Renal pelvis (tissue), 1 donor: ENCODE measurements at regions not wholly inside any gene's neighbourhood (a gene's known extent, or its start where the extent isn't known, plus 50 kb on each side); places are given as distances from the start of the nearest gene placed in this dataset.

Experiments
- DNase-seq: peaks from one replicate; pipeline ENCODE4 v3.0.0-alpha.2; 2013

DNA sequence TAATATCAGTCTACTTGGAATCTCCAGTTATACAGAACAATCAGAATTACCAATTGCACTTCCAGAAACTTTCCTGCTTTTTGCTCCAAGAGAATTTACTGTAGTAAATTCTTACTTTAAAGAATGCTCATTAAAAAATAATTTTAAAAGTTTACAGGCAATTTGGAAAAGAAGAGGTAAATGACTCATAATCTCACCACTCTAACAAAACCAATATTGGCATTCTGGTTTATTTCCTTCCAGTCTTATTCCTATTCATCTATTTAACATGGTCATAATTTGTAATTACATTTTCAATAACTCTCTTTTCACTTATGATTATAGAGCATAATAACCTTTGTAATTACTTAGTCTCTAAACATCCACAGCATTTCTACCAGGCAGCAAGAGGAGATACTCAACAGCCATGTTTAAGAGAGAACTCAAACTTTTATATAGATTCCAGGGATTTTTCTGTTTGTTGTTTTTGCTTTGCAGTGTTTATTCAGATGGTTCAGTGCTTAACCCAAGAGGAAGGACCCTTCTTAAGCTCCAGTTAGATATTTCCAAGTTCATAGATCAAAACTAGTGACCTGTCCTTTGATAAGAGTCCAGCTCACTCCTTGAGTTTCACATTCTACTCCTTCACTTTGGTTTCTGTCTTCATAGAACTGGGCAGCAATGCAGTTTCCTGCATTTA is 464.7 kb downstream of the TXNL1 start:
- DNase-seq: no peak

GRCh38 chr18:56172527-56172926 is 465.9 kb downstream of the TXNL1 start:
- no peak for DNase-seq

DNA sequence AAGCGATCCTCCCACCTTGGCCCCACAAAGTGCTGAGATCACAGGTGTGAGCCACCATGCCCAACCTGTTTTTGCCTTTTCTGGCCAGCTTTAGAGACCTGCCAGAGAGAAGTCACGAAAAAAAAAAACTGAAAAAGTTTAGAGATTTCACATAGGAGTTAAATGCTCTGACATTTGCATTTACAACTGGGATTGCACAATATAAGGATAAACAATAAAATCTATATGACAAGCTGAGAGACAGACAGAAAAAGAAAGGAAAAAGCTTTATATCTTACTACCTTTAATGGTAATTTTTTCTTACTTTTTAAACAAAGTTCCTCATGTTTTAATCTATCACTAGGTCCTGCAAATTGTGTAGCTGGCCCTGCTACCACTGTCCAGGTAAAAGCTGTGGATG is 466.5 kb downstream of the TXNL1 start:
- DNase-seq: no peak

DNA sequence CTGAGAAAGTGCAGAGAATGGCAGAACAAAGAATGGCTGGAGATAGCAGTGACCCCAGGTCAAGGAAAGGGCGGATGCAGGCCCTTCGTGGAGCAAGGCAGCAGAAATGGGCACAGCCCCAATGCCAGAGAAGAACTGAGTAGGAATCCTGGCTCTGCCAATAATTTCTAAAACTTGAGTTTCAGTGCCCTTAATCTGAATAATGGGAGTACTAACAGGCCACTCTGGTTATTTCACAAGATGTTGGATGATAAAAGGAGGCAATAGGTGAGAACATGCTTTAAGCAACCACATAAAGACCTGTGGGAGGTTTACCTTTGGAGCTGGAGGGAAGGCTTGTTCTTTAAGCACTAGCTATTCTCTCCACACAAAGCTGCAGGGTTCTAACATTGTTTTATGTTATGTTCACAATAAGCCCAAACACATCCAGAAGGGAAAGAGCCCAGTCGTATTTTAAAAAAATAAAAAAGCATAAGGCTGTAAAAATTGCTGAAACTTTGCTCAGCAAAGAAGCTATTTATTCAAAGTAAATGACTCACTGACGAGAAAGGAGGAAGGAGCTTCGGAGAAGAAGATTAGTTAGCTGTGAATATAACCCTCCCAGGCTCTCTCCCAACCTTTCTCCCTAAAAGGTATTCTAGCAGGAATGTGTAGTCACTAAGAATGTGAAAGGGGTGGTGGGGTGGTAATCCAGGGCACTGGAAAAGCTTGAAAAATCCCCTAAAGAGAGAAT is 470.2 kb downstream of the TXNL1 start:
- no peak for DNase-seq

GRCh38 chr18:56167366-56167765 is 471.0 kb downstream of the TXNL1 start:
- DNase-seq: no peak

DNA sequence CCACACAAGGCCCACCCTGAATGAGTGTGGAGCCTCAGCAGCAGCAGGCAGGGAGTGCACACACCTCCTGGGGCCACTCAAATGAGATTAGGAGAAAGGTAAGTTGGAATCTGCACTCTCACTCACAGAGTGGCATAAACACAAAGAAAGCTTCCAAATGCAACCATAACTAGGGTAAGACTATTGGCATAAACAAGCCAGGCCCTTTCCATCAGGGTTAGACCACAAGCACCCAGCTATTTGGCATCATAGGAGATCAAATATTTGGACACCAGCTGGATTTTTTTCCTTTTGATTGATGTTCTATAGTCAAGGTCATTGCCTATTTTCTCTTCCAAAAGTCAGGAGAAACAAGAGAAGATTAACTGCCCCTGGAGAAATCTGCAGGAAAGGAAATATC is 471.5 kb downstream of the TXNL1 start:
- DNase-seq: no peak

DNA sequence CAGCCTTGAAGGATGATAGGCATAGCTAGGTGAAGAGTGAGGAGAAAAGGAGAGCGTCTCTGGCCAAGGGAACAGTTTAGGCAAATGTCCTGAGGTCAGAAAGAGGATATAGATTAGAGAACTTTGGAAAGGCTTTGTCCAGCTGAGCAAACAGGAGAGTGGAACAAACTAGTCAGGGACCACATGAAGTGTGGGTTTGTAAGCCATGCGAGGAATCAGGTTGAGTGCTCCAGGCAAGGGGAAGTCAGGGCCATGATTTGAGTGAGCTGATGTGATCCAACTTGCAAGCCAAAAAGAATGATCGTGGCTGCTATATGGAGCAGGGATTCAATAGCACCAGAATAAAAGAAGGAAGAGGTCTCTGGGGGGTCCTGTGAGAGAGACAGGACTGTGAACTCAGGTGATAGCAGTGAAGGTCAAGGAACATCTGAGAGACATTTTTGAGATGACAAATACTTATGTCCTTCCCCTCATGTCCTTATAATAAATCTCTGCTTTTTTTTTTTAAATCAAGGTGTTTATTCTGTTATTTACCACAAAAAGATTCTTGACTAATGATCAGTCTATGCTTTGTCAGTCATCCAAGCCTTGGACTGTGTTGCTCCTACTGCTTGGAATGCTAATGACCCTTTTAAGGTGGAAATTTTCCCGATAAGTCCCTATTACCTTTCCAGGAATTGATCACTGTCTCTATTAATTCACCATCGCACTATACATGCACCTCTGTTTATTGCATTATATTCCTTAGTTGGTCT is 472.6 kb downstream of the TXNL1 start:
- no peak for DNase-seq

GRCh38 chr18:56162311-56163265 is 475.8 kb downstream of the TXNL1 start:
- peak; percentile 39 for DNase-seq

DNA sequence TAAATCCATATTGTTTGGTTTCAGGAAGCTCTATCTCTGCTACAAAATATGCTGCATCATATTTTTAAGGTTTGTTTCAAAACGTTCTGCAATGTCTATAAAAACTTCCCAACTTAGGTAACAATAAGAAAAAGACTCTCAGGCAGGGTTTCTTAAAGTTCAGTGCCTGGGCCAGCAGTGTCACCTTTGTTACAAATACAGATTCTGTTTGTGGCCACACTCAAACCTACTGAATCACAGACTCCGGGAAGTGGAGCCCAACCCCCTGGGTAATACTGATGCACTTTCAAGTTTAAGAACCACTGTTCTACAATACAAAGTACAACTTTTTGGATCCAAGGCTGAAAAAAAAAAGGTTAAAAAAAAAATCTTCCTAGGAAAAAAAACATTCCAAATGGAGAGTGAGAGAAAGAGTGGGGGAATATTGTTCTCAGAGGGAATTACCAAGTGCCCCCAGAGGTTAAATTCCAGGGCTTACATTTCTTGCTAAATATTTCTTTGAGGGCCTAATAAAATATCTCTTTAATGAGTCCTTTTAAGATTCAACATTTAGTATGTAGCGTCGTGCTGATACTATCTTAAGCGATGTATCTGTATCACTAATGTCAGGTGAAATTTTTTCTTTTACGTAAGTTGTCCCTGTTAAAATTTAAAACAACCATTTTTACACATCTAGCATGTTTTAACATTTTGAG is 476.7 kb downstream of the TXNL1 start:
- peak; percentile 14 for DNase-seq

- no peak for DNase-seq
Observed at GRCh38 chr18:56158676-56159075, 479.7 kb downstream of the TXNL1 start.

- DNase-seq: no peak
Observed at GRCh38 chr18:56157541-56157940, 480.9 kb downstream of the TXNL1 start.

DNA sequence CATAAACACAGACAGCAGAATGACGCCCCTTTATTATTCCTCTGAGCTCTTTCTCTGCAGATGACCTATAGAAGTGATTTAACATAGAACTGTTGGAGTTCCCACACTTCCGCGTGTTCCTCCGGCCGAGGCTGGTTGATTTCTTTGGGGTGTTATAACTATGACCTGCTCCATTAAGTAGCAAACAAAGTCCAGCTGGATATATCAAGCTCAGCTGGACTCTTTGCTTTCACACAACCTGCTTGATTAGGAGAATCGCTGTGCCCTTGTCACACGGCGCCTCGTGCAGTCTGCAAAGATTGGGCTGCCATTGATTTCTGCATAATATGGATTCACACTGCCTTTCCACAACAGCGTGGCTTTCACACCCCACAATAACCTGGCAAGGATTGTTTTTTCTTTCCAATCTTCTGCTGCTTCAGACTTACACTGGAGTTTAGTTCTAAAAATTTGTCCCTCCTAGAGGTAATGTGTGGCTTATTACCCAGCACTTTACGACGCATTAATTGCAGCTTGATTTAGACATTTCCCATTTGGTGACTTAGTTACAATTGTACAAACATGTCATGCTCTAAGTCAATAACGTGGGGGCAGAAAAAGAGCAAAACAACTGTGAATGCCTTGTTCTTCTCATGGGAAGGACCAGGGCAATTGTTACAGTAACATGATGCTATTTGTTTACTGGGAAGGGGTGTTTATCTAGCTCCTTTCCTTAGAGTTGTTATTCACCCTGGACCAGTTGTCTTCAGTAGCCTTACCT is 485.7 kb downstream of the TXNL1 start:
- DNase-seq: peak; percentile 70

DNA sequence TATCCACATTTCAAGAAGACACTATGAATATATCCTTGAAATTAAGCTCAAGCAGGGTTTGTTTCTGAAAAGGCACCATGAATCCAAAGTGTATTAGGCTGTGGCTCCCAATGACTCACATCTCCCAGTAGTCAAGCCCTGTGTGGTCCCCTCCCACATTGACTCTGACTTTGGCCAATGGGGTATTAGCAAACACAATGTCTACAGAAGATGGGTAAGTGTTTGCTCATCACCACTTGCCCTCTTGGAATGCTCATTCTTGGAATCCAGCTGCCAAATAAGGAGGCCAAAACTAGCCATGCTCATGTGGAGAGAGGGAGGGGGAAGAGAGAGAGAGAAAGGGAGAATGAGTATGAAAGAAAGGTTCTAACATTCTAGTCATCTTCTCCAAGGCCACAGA is 490.0 kb downstream of the TXNL1 start:
- DNase-seq: no peak

GRCh38 chr18:56146565-56146964 is 491.8 kb downstream of the TXNL1 start:
- DNase-seq: no peak

DNA sequence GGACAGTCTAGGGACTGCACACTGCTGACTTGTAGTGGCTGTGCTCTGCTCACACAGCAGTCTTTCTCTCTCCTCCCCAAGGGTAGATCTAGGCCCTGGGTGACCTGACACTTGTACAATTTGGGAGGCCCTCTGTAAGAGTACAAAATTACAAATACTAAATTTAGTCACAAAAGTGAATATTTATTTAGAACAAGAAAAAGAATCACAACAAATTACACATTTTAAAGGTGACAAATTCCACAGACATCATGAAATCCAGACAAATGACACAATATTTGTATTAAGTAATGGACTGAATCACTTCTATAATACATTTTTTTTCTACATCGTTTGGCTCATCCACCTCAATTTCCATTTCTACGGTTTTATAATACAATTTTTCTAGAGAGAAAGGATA is 496.4 kb downstream of the TXNL1 start:
- no peak for DNase-seq

DNA sequence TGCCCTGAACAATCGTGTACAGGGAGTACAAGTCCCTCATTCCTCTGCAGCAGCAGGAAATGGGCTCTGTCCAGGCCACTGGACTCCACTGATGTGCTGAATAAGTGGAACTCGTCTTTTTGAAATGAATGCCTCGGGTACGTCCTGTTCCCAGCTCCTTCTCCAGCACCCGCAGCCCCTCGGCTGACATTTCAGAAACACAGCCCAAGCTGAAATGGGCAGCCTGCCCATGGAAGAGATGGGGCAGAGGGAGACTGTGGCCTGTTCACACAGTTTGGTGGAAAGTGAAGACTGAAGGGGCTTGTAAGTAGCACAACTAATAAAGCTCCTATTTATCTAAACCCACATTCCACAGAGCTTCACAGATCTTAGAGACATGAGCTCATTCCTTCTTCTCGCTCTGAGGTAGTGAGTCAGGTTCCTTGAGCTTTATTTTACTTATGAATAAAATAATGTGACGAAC is 498.6 kb downstream of the TXNL1 start:
- DNase-seq: no peak

DNA sequence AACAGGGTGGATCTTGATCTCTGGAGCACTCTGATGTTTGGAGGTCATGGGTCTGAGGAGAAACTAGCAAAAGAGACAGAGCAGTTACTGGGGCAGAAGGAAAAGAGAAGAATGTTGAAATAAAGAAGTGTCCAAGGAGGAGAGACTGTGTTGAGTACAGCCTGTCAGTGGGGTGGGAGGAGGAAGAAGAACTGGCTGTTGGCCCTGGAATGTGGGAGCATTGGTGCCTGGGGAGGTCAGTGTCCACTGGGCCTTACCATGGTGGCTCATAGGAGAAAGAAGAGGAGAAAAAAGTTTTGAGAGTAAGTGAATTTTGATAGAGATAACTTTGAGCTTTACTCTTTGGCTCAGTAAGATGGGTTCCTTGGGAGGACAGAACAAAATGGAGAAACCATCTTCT is 499.0 kb downstream of the TXNL1 start:
- DNase-seq: no peak

- DNase-seq: no peak
Observed at GRCh38 chr18:56136105-56136504, 502.3 kb downstream of the TXNL1 start.

DNA sequence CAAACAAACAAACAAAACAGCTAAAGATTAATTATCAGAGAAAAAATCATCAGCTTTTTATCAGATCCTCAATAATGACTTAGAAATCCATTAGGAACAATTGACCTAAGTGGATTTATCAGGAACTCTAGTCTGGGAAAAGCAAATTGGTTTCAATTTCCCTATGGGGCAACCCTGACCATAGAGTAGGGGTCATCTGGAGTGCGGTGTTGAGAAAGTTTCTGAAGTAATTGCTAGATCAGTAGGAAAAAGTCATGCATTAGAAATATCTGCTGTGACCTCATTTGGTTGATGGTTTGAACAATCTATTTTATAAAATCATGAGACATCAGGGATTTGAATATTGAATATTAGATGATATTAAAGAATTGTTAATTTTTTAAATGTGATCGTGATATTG is 507.9 kb downstream of the TXNL1 start:
- DNase-seq: no peak

GRCh38 chr18:56128153-56128791 is 510.1 kb downstream of the TXNL1 start:
- no peak for DNase-seq
